Mucosa of rectum (tissue), 2 donors: ENCODE measurements at regions not wholly inside any gene's neighbourhood (a gene's known extent, or its start where the extent isn't known, plus 50 kb on each side); places are given as distances from the start of the nearest gene placed in this dataset.

Source experiments
- H3K27ac ChIP-seq, 2 donors: one replicate each; pipeline ENCODE4 v1.7.0; 2013; ENCODE audit warnings: inconsistent platforms in 2 of 2, low read depth in 2 of 2, low read length in 2 of 2
- H3K27me3 ChIP-seq, 2 donors: one replicate each; pipeline ENCODE4 v1.7.0; 2013; ENCODE audit warnings: low read length in 2 of 2; ENCODE audit not compliant: control insufficient read depth in 2 of 2, insufficient read depth in 2 of 2
- H3K36me3 ChIP-seq, 2 donors: one replicate each; pipeline ENCODE4 v1.7.0; 2013; ENCODE audit warnings: low read length in 2 of 2; ENCODE audit not compliant: control insufficient read depth in 2 of 2, insufficient read depth in 2 of 2
- H3K4me1 ChIP-seq, 2 donors: one replicate each; pipeline ENCODE4 v1.7.0; 2013; ENCODE audit warnings: low read length in 2 of 2, mild to moderate bottlenecking in 1 of 2; ENCODE audit not compliant: control insufficient read depth in 2 of 2, insufficient read depth in 2 of 2
- H3K4me3 ChIP-seq, 2 donors: one replicate each; pipeline ENCODE4 v1.7.0; 2013; ENCODE audit warnings: low read length in 2 of 2
- H3K9ac ChIP-seq, 2 donors: one replicate each; pipeline ENCODE4 v1.7.0; 2013; ENCODE audit warnings: low read length in 2 of 2, low read depth in 1 of 2, mild to moderate bottlenecking in 1 of 2
- H3K9me3 ChIP-seq, 2 donors: one replicate each; pipeline ENCODE4 v1.7.0; 2013; ENCODE audit warnings: low read length in 2 of 2; ENCODE audit not compliant: control insufficient read depth in 2 of 2
- donor health status: healthy.
- donor health status: Normal muscosa, but diverticular disease.

DNA sequence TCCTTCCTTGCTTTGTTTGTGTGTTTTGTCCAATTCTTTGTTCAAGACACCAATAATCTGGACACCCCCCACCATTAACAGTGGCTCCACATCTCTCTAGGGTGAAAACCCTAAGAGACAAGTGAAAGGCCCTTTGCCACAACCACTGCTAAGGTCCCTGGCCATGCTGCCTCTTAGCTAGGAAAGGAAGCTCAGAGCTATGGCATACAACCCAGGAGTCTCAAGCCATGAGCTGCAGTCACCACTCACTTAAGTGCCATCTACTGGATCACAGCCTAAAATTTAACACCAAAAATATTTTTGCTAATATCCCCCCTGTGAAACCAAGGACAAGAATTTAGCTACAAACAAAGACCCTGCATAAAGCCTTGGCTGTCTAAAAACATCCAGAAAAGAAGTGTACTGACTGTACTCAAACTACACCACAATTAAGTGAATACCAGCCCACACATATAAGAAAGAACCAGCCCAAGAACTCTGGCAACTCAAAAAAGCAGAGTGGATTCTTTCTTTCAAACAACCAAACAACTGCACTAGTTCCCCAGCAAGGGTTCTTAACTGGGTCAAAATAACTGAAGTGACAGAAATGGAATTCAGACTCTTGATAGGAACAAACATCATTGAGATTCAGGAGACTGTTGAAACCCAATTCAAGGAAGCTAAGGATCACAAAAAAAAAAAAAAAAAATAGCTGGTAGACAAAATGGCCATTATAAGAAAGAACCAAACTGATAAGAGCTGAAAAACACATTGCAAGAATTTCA lies 130.1 kb upstream of the GALNT5 start:
- no peaks in the 10 kb centered on the region for H3K27me3 ChIP-seq
- H3K9ac ChIP-seq = no peak overlapping the region
- H3K27ac ChIP-seq = no peak overlapping the region
- no peaks in the 10 kb centered on the region for H3K9me3 ChIP-seq
- no peaks in the 10 kb centered on the region for H3K4me1 ChIP-seq
- H3K36me3 ChIP-seq = no peaks in the 10 kb centered on the region
- H3K4me3 ChIP-seq = no peak overlapping the region

DNA sequence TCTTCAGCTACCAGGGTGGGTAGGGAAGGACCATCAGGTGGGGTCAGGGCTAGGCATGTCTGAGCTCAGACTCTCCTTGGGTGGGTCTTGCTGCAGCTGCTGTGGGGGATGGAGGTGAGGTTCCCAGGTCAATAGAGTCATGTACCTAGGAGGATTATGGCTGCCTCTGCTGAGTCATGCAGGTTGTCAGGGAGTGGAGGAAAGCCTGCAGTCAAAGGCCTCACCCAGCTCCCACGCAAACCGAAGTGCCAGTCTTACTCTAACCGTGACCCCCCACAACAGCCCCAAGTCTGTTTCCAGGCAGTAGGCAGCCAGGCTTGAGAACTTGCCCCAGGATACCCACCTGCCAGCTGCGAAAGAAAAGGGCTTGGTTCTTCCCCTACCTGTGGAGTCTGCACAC lies 113.6 kb upstream of the GALNT5 start:
- no peak overlapping the region for H3K4me3 ChIP-seq

DNA sequence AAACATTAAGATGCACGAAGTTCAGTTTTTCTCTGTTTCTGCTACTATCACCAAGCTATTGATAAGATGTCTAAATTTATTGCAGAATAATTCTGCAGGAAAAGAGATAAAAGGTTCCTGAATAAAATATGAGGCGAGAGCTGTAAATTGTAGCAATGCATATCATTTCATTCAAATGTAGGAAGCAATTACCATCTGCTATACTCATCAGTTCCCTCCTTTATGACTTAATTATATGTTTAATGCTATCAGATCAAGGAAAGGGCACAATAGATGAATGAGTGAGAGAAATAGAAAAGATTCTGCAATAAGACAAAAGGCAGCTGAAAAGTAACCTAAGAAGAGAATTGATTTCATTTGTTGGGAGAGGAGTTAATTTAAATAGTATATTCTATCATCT lies 108.2 kb upstream of the GALNT5 start:
- peaks cover 0 to 4% of the 10 kb centered on the region in 2 donors for H3K4me1 ChIP-seq
- no peak overlapping the region for H3K27ac ChIP-seq
- no peak overlapping the region for H3K4me3 ChIP-seq
- no peaks in the 10 kb centered on the region for H3K36me3 ChIP-seq
- no peaks in the 10 kb centered on the region for H3K9me3 ChIP-seq
- H3K27me3 ChIP-seq = no peaks in the 10 kb centered on the region
- H3K9ac ChIP-seq = no peak overlapping the region

More for the DNA sequence above, 113.6 kb upstream of the GALNT5 start:
- Histone ChIP-seq H3K36me3 (no peaks in the 10 kb centered on the region), H3K4me1 (no peaks in the 10 kb centered on the region), H3K9ac (no peak overlapping the region), H3K27me3 (no peaks in the 10 kb centered on the region), H3K9me3 (no peaks in the 10 kb centered on the region), H3K27ac (no peak overlapping the region)

GRCh38 chr2:157150747-157151146 lies 106.8 kb upstream of the GALNT5 start:
- no peaks in the 10 kb centered on the region for H3K27me3 ChIP-seq
- no peak overlapping the region for H3K4me3 ChIP-seq
- no peaks in the 10 kb centered on the region for H3K36me3 ChIP-seq
- no peaks in the 10 kb centered on the region for H3K9me3 ChIP-seq
- H3K4me1 ChIP-seq = peaks cover 0 to 4% of the 10 kb centered on the region in 2 donors
- peak overlapping the region in 1 of 2 donors; percentile 9 for H3K27ac ChIP-seq
- no peak overlapping the region for H3K9ac ChIP-seq

DNA sequence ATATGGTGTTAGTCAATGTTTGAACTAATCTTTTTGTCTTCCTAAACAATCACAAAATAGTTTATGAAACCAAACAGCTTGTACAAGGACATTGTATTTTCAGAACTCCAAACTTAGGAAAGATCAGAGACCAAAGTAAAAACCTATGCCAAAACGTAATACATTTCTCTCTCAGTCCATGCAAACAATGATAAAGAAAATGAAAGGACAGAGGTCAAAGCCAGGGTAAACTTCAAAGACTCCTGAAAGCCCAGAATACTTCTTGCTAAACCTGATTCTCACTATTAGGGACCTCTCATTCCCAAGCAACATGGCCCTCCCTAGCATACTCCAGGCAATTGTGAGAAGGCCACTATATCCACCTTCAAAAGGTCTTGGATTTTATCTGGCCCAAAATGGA lies 105.1 kb upstream of the GALNT5 start:
- no peaks in the 10 kb centered on the region for H3K27me3 ChIP-seq
- H3K4me1 ChIP-seq = peaks cover 0 to 4% of the 10 kb centered on the region in 2 donors
- H3K36me3 ChIP-seq = no peaks in the 10 kb centered on the region
- H3K9ac ChIP-seq = no peak overlapping the region
- no peaks in the 10 kb centered on the region for H3K9me3 ChIP-seq
- H3K27ac ChIP-seq = no peak overlapping the region
- no peak overlapping the region for H3K4me3 ChIP-seq

GRCh38 chr2:157155992-157156391 lies 101.5 kb upstream of the GALNT5 start:
- Histone ChIP-seq H3K27ac (no peak overlapping the region), H3K27me3 (no peaks in the 10 kb centered on the region), H3K9me3 (no peaks in the 10 kb centered on the region), H3K4me1 (peaks cover 0 to 10% of the 10 kb centered on the region in 2 donors), H3K4me3 (no peak overlapping the region), H3K36me3 (no peaks in the 10 kb centered on the region), H3K9ac (no peak overlapping the region)

DNA sequence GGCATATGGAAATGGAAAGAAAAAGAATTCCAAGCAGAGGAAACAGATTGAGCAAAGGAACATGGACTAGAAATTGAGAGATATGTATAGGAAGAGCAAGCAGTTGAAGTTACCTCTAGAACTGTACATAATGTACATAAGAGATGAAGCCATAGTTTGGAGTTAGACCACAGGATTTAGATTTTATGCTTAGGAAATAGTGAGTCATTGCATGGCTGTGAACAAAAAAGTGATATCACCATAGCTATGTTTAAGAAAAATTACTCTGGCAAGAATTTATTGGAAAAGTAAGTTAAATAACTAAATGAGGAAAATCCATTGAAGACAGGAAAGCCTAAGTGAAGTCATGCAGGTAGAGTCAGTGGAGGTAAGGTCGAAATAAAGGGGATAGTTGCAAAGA lies 99.4 kb upstream of the GALNT5 start:
- Histone ChIP-seq H3K27me3 (no peaks in the 10 kb centered on the region), H3K9me3 (no peaks in the 10 kb centered on the region), H3K4me3 (no peak overlapping the region), H3K27ac (no peak overlapping the region), H3K36me3 (no peaks in the 10 kb centered on the region), H3K4me1 (peaks cover 0 to 10% of the 10 kb centered on the region in 2 donors), H3K9ac (no peak overlapping the region)

GRCh38 chr2:157159221-157159934 lies 98.1 kb upstream of the GALNT5 start:
- Histone ChIP-seq H3K27ac (peak overlapping the region; percentile 30 to 74), H3K27me3 (no peaks in the 10 kb centered on the region)

DNA sequence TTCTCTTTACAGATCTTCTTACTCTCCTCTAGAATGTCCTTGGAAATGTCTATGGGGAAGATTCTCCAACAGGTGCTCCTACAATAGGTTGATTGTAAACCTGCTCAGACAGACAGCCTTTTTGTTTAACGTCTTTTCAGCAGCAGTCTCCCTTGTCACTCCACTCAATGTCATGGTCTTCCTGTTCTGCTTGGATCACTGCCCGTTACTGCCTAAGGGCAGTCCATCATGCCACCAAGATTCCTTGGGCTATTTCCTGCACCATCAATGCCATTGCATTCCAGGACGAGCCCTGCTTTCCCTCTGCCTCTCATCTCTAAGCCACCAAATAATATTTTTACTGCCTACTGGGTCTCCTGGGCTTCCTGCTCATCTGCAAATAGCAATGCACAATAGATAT lies 97.4 kb upstream of the GALNT5 start:
- H3K9ac ChIP-seq = no peak overlapping the region
- no peaks in the 10 kb centered on the region for H3K9me3 ChIP-seq
- H3K36me3 ChIP-seq = no peaks in the 10 kb centered on the region
- H3K27me3 ChIP-seq = no peaks in the 10 kb centered on the region
- peaks cover 0 to 10% of the 10 kb centered on the region in 2 donors for H3K4me1 ChIP-seq
- no peak overlapping the region for H3K4me3 ChIP-seq
- H3K27ac ChIP-seq = peak overlapping the region; percentile 30 to 74

More at GRCh38 chr2:157159221-157159934, 98.1 kb upstream of the GALNT5 start:
- Histone ChIP-seq H3K9ac (no peak overlapping the region), H3K4me3 (peak overlapping the region in 1 of 2 donors; percentile 21), H3K9me3 (no peaks in the 10 kb centered on the region), H3K36me3 (no peaks in the 10 kb centered on the region), H3K4me1 (peaks cover 0 to 10% of the 10 kb centered on the region in 2 donors)

- H3K4me1 ChIP-seq = peaks cover 0 to 6% of the 10 kb centered on the region in 2 donors
- H3K9me3 ChIP-seq = no peaks in the 10 kb centered on the region
- H3K9ac ChIP-seq = no peak overlapping the region
- H3K27me3 ChIP-seq = no peaks in the 10 kb centered on the region
- H3K36me3 ChIP-seq = no peaks in the 10 kb centered on the region
- no peak overlapping the region for H3K4me3 ChIP-seq
- H3K27ac ChIP-seq = no peak overlapping the region
Observed at GRCh38 chr2:157164370-157164769, 93.1 kb upstream of the GALNT5 start.
